ENCODE measurements at regions not wholly inside any gene's neighbourhood (a gene's known extent, or its start where the extent isn't known, plus 50 kb on each side); places are given as distances from the start of the nearest gene placed in this dataset.

- Histone ChIP-seq H3K9ac (ENCODE audit: low read length in 3 of 3) (no peak overlapping the region), H3K4me1 (ENCODE audit: control insufficient read depth in 2 of 3, insufficient read depth in 2 of 3, low read depth in 1 of 3, low read length in 3 of 3) (no peaks in the 10 kb centered on the region), H3K27me3 (ENCODE audit: control insufficient read depth, insufficient read depth, low read length) (no peaks in the 10 kb centered on the region), H3K27ac (ENCODE audit: low read depth in 2 of 2, low read length in 2 of 2) (no peak overlapping the region), H3K9me3 (ENCODE audit: control insufficient read depth in 2 of 3, insufficient read depth in 1 of 3, low read length in 3 of 3) (no peaks in the 10 kb centered on the region), H3K4me3 (ENCODE audit: low read length in 3 of 3) (no peak overlapping the region), H3K36me3 (ENCODE audit: control insufficient read depth in 2 of 3, insufficient read depth in 3 of 3, low read length in 3 of 3) (no peaks in the 10 kb centered on the region)
- intact Hi-C loops (cut with DNase I) = no loop called here
- TF ChIP-seq, protein P1, sequence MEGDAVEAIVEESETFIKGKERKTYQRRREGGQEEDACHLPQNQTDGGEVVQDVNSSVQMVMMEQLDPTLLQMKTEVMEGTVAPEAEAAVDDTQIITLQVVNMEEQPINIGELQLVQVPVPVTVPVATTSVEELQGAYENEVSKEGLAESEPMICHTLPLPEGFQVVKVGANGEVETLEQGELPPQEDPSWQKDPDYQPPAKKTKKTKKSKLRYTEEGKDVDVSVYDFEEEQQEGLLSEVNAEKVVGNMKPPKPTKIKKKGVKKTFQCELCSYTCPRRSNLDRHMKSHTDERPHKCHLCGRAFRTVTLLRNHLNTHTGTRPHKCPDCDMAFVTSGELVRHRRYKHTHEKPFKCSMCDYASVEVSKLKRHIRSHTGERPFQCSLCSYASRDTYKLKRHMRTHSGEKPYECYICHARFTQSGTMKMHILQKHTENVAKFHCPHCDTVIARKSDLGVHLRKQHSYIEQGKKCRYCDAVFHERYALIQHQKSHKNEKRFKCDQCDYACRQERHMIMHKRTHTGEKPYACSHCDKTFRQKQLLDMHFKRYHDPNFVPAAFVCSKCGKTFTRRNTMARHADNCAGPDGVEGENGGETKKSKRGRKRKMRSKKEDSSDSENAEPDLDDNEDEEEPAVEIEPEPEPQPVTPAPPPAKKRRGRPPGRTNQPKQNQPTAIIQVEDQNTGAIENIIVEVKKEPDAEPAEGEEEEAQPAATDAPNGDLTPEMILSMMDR (IDR thresholded peaks at IDR 0.05; ENCODE audit: borderline replicate concordance, extremely low read depth, insufficient read depth) = no peak
- DNase-seq = no peak
- FAIRE-seq = no peak
Observed at GRCh38 chr4:31392923-31393322, 672.8 kb downstream of the PCDH7 start.

DNA sequence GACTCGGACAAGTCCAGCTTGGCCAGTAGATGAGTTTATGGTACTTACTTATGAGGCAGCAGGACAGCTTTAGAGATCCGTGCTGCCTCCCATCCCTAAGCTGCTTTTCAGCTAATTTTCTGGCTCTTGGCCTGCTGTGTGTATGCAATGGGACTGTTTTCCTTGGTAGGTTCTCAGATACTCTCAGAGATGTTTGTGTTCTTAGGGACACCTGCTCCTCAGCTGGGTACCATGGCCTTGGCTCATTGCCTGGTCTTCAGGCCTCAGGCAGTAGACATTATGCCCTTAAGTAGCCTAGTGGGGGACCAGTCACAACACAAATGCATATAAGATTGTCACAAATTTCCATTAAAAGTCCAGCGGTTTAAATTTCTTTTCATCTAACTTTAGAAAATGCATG, 688.0 kb downstream of the PCDH7 start:
- Histone ChIP-seq H3K4me1 (ENCODE audit: control insufficient read depth in 2 of 3, insufficient read depth in 2 of 3, low read depth in 1 of 3, low read length in 3 of 3) (no peaks in the 10 kb centered on the region), H3K27me3 (ENCODE audit: control insufficient read depth, insufficient read depth, low read length) (no peaks in the 10 kb centered on the region), H3K4me3 (ENCODE audit: low read length in 3 of 3) (no peak overlapping the region), H3K9ac (ENCODE audit: low read length in 3 of 3) (no peak overlapping the region), H3K27ac (ENCODE audit: low read depth in 2 of 2, low read length in 2 of 2) (no peak overlapping the region), H3K9me3 (ENCODE audit: control insufficient read depth in 2 of 3, insufficient read depth in 1 of 3, low read length in 3 of 3) (no peaks in the 10 kb centered on the region), H3K36me3 (ENCODE audit: control insufficient read depth in 2 of 3, insufficient read depth in 3 of 3, low read length in 3 of 3) (no peaks in the 10 kb centered on the region)
- DNase-seq (no peak), FAIRE-seq (no peak)
- intact Hi-C loops (cut with DNase I) = no loop called here
- TF ChIP-seq, protein P1 (IDR thresholded peaks at IDR 0.05; ENCODE audit: borderline replicate concordance, extremely low read depth, insufficient read depth) = no peak

GRCh38 chr4:31411565-31411964, 691.4 kb downstream of the PCDH7 start:
- Histone ChIP-seq H3K36me3 (ENCODE audit: control insufficient read depth in 2 of 3, insufficient read depth in 3 of 3, low read length in 3 of 3) (no peaks in the 10 kb centered on the region), H3K9me3 (ENCODE audit: control insufficient read depth in 2 of 3, insufficient read depth in 1 of 3, low read length in 3 of 3) (no peaks in the 10 kb centered on the region), H3K27ac (ENCODE audit: low read depth in 2 of 2, low read length in 2 of 2) (no peak overlapping the region), H3K4me1 (ENCODE audit: control insufficient read depth in 2 of 3, insufficient read depth in 2 of 3, low read depth in 1 of 3, low read length in 3 of 3) (no peaks in the 10 kb centered on the region), H3K9ac (ENCODE audit: low read length in 3 of 3) (no peak overlapping the region), H3K27me3 (ENCODE audit: control insufficient read depth, insufficient read depth, low read length) (no peaks in the 10 kb centered on the region), H3K4me3 (ENCODE audit: low read length in 3 of 3) (no peak overlapping the region)
- TF ChIP-seq, protein P1 (IDR thresholded peaks at IDR 0.05; ENCODE audit: borderline replicate concordance, extremely low read depth, insufficient read depth) = no peak
- DNase-seq = peak in 1 of 5 donors; percentile 38
- intact Hi-C loops (cut with DNase I) = no loop called here
- FAIRE-seq = no peak

DNA sequence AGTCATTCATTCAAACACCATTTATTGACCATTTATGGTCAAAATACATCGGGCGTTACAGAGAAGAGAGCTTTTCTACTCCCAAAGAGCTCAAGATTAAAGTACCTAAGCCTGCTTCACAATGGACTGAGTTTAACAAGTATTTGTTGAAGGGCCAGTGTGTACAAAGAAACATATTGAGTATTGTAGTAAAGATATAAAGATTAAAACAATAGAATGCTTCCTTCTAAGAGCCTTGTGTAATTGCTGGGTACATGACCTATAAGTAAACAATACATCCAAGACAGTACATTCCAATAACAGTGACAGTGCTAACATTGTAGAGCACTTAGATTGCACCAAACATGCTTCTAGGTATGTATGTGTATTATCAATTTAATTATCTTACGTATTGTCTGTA, 695.5 kb downstream of the PCDH7 start:
- TF ChIP-seq, protein P1 (IDR thresholded peaks at IDR 0.05; ENCODE audit: borderline replicate concordance, extremely low read depth, insufficient read depth) = no peak
- H3K36me3 ChIP-seq (ENCODE audit: control insufficient read depth in 2 of 3, insufficient read depth in 3 of 3, low read length in 3 of 3) = no peaks in the 10 kb centered on the region
- no peak overlapping the region for H3K27ac ChIP-seq (ENCODE audit: low read depth in 2 of 2, low read length in 2 of 2)
- no peaks in the 10 kb centered on the region for H3K9me3 ChIP-seq (ENCODE audit: control insufficient read depth in 2 of 3, insufficient read depth in 1 of 3, low read length in 3 of 3)
- no peak for FAIRE-seq
- H3K27me3 ChIP-seq (ENCODE audit: control insufficient read depth, insufficient read depth, low read length) = no peaks in the 10 kb centered on the region
- H3K4me3 ChIP-seq (ENCODE audit: low read length in 3 of 3) = no peak overlapping the region
- H3K4me1 ChIP-seq (ENCODE audit: control insufficient read depth in 2 of 3, insufficient read depth in 2 of 3, low read depth in 1 of 3, low read length in 3 of 3) = no peaks in the 10 kb centered on the region
- H3K9ac ChIP-seq (ENCODE audit: low read length in 3 of 3) = no peak overlapping the region
- no peak for DNase-seq
- intact Hi-C loops (cut with DNase I) = no loop called here

All from kidney (tissue), 13 donors.